Stimulated activated CD4-positive, alpha-beta T cell treated with anti-CD3 and anti-CD28 coated beads, Interleukin-1b, Interleukin-23, amount 100 ng/mL, for 4 hours (primary cell): ENCODE measurements at regions not wholly inside any gene's neighbourhood (a gene's known extent, or its start where the extent isn't known, plus 50 kb on each side); places are given as distances from the start of the nearest gene placed in this dataset.
"Not testable (repeated sequence)": the region's sequence is repeated elsewhere in the genome, so short reads cannot be mapped to it uniquely, and the experiment has no call there.

Source experiments
- DNase-seq, 2 donors: peaks; one replicate each; pipeline ENCODE4 v3.0.0-alpha.2; 2020; ENCODE audit warnings: low read depth in 2 of 2

DNA sequence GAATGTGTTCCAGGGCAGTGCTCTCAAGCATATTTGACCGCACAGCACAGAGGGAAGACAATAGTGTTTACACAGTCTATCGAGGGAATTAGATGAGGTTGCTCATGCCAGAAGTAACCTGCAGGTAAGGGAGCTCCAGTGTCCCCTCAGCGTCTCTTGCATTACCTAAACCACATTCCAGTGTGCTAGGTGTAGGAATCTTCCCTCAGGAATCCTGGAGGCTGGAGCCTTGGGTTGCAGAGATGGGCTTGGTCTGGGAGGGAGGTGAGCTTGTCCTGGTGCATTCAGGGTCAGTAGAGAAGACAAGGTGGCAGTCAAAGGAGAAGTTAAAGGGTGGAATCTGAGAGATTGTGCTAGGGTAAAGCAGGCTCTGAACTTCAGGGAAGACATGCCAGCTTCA lies 56.3 kb downstream of the SOX14 start:
- DNase-seq = no peak

DNA sequence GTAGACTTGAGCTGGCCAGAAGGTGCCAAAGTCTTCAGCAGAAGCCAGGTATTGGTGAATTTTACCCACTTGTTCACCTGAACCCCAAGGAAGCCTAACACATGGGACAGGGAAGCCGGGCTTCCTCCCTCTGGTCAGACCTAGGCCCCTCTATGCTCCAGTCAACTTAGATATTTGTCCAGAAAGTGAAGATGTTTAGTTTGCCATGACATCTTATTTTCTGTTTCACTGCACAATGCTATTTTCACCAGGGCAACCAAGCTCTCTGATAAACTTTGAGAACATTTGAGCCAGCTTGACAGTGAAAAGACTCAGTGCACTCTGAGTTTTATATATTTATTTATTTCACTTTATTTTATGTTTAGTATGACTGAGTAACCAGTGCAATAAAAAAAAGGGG lies 71.0 kb downstream of the SOX14 start:
- DNase-seq = no peak

DNA sequence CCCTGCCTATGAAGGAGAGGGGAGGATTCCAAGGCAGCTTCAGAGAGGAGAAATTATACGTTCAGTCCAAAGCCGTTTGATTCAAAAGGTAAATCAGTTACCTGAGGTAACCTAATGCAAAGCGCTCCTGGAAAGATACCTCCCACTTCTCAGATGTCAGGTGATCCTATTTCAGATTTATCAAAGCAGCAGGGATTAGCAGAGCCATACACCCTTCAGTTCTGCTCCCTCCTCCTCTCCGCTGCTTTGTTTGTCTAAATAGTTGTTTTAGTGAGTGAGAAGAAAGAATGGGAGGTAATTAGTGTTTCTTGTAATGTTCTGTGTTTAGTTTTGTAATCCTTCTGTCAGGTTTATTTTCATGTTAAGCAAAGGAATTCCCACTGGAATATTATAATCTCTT lies 81.1 kb downstream of the SOX14 start:
- DNase-seq = no peak

DNA sequence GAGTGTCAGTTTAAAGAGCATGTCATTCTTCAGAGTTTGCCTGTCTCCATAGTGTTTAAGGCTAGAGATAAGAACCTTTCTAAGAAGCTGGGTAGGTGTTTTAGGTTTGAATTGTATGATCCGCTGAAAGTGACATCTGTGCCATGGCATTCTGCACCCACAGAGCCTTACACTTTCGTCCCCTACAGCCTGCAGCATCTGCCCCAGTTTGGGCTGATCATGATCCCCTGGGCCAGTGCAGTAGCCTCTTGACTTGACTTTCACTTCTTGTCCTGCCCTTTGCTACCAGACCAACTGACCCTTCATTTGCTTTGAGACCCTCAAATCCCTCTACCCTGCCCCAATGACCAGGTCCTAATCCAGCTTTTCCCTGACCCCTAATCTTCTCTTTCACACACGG lies 81.6 kb downstream of the SOX14 start:
- no peak for DNase-seq

DNA sequence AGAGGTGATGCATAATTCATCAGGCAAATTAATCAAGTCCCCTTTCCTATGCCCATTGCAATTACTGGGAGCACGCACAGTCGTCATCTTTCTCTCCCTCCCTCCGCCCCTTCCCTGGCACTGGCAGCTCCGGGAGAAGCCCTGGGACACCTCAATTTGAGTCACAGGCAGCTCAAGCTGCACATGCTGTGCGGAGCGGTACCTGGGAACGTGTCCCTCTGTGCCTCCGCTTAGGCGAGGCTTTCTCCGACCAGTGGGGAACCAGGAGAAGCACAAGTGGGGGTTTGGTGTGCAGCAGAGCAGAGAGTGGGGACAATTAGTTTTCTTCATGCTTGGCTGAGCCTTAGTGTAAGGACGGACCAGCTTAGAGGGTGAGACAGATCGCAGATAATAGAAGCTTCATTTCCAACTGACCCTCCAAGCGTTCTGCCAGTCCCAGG lies 88.3 kb downstream of the SOX14 start:
- no peak for DNase-seq

GRCh38 chr3:137854533-137855261 lies 90.6 kb downstream of the SOX14 start:
- no peak for DNase-seq

GRCh38 chr3:137866001-137866400 lies 101.9 kb downstream of the SOX14 start:
- DNase-seq = no peak

GRCh38 chr3:137866933-137867332 lies 102.8 kb downstream of the SOX14 start:
- no peak for DNase-seq

- DNase-seq = no peak
Measured at GRCh38 chr3:137867611-137868010, 103.5 kb downstream of the SOX14 start.

- no peak for DNase-seq
Measured at GRCh38 chr3:137869022-137869421, 104.9 kb downstream of the SOX14 start.

DNA sequence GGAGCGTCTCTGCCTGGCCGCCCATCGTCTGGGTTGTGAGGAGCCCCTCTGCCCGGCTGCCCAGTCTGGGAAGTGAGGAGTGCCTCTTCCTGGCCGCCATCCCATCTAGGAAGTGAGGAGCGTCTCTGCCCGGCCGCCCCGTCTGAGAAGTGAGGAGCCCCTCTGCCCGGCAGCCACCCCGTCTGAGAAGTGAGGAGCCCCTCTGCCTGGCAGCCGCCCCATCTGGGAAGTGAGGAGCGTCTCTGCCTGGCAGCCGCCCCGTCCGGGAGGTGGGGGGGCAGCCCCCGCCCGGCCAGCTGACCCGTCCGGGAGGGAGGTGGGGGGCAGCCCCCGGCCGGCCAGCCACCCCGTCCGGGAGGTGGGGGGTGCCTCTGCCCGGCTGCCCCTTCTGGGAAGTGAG lies 108.5 kb downstream of the SOX14 start:
- DNase-seq = not testable (repeated sequence)

- DNase-seq = not testable (repeated sequence)
Measured at GRCh38 chr3:137896842-137897241, 113.1 kb upstream of the CLDN18 start.

- no peak for DNase-seq
Measured at GRCh38 chr3:137906985-137907649, 102.8 kb upstream of the CLDN18 start.

DNA sequence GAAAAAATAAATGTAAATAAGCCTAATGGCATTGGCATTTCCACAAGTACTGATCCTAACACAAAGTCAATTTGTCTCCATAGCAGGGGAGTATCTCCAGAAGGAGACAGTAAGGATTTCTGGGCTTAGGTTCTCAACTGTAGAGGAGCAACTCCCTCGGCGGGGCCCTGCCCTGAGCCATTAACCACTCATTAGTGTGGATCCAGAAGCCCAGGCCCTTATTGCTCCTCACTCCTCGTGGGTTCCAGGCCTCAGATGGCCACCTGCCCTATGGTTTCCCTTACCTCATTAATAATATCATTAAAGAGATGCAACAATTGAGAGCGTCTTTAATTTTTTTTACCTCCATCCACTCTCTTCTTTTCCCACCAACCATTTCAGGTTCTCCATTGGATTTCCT lies 85.3 kb upstream of the CLDN18 start:
- no peak for DNase-seq

DNA sequence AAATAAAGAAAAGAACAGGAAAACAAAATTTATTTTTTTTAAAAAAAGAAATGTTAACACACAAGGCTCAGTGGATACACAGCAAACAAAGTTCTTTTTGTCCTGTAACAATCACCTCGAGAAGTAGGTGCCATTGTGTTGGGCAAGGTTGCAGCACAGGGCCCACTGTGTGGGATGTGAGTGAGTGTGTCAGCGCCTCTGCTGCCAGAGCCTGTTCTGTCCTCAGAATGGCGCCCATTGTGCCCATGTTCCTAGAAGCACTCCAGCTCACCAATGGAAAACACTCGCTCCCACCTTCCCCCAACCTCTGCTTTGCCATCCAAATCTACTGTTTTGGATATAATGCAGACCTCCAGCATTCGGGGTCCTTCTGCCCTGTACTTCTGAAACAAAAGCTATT lies 84.9 kb upstream of the CLDN18 start:
- DNase-seq = no peak

DNA sequence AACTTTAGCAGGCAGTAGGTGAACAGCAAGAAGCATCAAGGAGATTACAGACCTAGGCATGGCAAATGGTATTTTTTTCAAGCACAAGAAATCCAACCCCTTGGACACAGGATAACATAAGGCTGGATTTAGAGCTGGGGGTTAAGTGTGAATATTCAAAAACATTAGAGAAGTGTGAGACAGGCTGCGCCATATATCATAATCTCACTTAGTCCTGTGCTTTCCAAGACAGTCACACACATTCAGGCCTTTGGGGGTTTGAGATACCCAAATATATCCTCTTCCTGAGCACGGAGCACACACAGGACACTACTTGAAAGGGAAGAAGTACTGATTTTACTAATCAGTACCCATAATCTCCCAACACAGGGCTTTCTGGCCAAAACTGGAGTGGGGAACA lies 83.0 kb upstream of the CLDN18 start:
- DNase-seq = no peak

GRCh38 chr3:137930976-137931375 lies 79.0 kb upstream of the CLDN18 start:
- DNase-seq = no peak

DNA sequence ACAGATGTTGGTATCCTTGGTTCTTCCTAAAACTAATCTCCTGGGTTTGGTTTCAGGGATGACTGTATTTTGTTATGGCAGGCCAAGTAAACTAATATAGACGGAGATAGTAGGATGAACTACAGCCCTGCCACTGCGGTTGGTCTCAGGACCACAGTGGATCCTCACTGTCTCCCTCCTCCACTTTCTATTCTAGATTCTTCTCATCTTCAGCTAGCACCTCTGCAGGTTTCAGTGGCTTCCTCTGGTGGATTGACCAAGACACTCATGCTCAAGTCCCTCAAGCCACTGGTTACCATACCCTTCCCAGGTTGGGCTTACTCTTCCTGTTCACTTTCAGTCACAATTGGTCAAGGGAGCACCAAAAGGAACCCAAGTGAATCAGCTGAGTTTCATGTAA lies 71.1 kb upstream of the CLDN18 start:
- no peak for DNase-seq

- no peak for DNase-seq
Measured at GRCh38 chr3:137944593-137944992, 65.4 kb upstream of the CLDN18 start.

GRCh38 chr3:137946356-137946973 lies 63.5 kb upstream of the CLDN18 start:
- DNase-seq = peak; percentile 34 to 37

GRCh38 chr3:137947117-137947516 lies 62.8 kb upstream of the CLDN18 start:
- DNase-seq = no peak

DNA sequence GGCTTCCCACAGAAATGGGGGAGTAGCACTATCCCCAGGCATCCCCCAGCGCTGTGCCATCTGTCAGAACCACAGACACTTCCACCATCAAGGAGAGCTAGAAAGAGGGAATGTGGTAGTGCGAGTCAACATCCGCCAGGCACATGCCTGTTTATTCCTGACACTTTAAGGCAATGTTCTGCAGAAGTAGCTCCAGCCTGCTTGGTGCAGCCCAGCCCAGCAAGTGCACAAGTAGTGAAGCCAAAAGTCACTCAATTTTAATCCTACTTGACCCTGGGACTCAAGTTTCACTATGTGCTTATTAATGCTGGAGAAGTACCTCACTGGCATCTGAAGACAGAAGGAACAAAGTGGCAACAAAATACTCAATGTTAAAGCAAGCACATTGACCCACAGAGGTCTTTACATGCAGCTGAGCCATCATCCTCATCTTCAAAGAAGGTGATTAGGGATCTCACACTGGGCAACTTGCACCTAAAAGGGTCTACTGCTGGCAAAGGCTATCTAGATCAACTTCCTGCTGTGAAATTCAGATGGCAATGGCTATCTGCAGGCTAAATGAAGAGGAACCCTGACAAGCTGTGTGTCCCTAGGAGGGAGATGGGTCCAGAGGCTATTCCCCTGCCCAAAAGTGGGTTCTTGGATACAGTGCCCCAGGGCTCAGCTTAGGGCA lies 61.4 kb upstream of the CLDN18 start:
- DNase-seq = no peak

DNA sequence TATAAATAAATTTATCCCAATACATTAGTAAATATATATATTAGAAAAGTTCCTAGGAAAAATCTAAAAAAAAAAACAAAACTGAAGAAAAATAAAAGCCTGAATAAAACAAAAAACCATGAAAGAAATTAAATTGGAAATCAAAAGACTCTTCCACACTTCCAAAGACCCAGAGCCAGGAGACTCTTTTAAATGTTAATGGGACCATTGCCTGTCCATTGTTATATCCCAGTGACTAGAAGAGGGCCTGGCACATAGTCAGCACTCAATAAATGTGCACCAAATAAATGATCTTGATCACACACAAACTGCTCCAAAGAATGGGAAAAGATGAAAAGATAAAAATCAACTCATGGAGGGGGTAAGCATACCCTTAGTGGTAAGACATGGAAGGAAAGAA lies 51.3 kb upstream of the CLDN18 start:
- no peak for DNase-seq
